H1 (cell line): ENCODE measurements at regions not wholly inside any gene's neighbourhood (a gene's known extent, or its start where the extent isn't known, plus 50 kb on each side); places are given as distances from the start of the nearest gene placed in this dataset.

Source experiments
- HDAC2 ChIP-seq, 2 experiments: fragments of 300-600 bp in 1 of 2; sonication (generic) in 1 of 2; IDR thresholded peaks; 2 replicates each; pipeline ENCODE4 v1.6.1; 2011 to 2012; ENCODE audit warnings: low read depth in 2 of 2, low read length in 2 of 2, mild to moderate bottlenecking in 2 of 2, moderate library complexity in 2 of 2, borderline replicate concordance in 1 of 2, inconsistent platforms in 1 of 2
- RBBP5 ChIP-seq: IDR thresholded peaks from 2 replicates; pipeline ENCODE4 v1.7.1; 2012; ENCODE audit warnings: low read depth, mild to moderate bottlenecking, inconsistent platforms, low read length, moderate library complexity, borderline replicate concordance
- TF ChIP-seq, protein P1 (sequence below): IDR thresholded peaks from 2 replicates; pipeline ENCODE4 v1.6.1; 2012; ENCODE audit warnings: inconsistent platforms

DNA sequence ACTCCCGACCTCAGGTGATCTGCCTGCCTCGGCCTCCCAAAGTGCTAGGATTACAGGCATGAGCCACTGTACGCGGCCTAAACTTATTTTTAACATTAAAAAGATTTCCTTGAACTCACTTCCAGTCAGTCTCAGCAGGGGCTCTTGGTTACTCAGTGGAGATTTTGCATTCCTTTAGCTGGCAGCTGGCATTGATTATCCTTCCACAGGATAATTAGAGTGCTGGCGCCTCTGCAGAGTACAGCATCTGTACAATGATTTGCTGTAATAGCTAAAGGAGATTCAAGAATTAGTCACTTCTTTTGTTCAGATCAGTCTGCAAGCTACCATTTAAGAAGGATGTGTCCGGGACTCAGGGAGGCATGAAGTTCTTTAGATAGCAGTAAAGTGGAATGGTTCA is 125.0 kb upstream of the NPY start (continued):
- TF ChIP-seq, protein P1, sequence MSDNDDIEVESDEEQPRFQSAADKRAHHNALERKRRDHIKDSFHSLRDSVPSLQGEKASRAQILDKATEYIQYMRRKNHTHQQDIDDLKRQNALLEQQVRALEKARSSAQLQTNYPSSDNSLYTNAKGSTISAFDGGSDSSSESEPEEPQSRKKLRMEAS = no peak
- TF ChIP-seq HDAC2 (IDR thresholded peaks at IDR 0.05; ENCODE audit: borderline replicate concordance in 1 of 2, low read depth in 2 of 2, low read length in 2 of 2) = no peak
- no peak for TF ChIP-seq RBBP5
